Lower lobe of right lung (tissue), 2 donors: ENCODE measurements at regions not wholly inside any gene's neighbourhood (a gene's known extent, or its start where the extent isn't known, plus 50 kb on each side); places are given as distances from the start of the nearest gene placed in this dataset.

Source experiments
- ATAC-seq, 2 donors: fragments of 200-7000 bp; cut with Tn5 transposase; one replicate each; pipeline ENCODE4 v1.9.1; 2020 to 2022; ENCODE audit warnings: mild to moderate bottlenecking in 2 of 2, moderate library complexity in 2 of 2
- DNase-seq: peaks from one replicate; pipeline ENCODE4 v3.0.0-alpha.2; 2020
- H3K27ac ChIP-seq: fragments of 200-600 bp; one replicate; pipeline ENCODE4 v1.8.0; 2022
- H3K27me3 ChIP-seq: fragments of 200-600 bp; one replicate; pipeline ENCODE4 v1.8.0; 2022; ENCODE audit warnings: low read depth
- H3K36me3 ChIP-seq: fragments of 200-600 bp; one replicate; pipeline ENCODE4 v1.8.0; 2022; ENCODE audit warnings: mild to moderate bottlenecking
- H3K4me1 ChIP-seq: fragments of 200-600 bp; one replicate; pipeline ENCODE4 v1.8.0; 2022
- H3K4me3 ChIP-seq: fragments of 200-600 bp; one replicate; pipeline ENCODE4 v1.8.0; 2022; ENCODE audit warnings: mild to moderate bottlenecking
- H3K9me3 ChIP-seq: fragments of 200-600 bp; one replicate; pipeline ENCODE4 v1.8.0; 2022
- CTCF ChIP-seq: fragments of 200-600 bp; IDR thresholded peaks from one replicate; pipeline ENCODE4 v1.8.0; 2022; ENCODE audit warnings: antibody characterized with exemption, mild to moderate bottlenecking
- intact Hi-C: fragments of 100-400 bp; cut with DNase I; formaldehyde crosslinking; loops from one replicate; pipeline ENCODE4 v1.11.0; 2022
- donor health status: DM: no; HTN: yes; CAD: no; lungs with severe emphysema.

DNA sequence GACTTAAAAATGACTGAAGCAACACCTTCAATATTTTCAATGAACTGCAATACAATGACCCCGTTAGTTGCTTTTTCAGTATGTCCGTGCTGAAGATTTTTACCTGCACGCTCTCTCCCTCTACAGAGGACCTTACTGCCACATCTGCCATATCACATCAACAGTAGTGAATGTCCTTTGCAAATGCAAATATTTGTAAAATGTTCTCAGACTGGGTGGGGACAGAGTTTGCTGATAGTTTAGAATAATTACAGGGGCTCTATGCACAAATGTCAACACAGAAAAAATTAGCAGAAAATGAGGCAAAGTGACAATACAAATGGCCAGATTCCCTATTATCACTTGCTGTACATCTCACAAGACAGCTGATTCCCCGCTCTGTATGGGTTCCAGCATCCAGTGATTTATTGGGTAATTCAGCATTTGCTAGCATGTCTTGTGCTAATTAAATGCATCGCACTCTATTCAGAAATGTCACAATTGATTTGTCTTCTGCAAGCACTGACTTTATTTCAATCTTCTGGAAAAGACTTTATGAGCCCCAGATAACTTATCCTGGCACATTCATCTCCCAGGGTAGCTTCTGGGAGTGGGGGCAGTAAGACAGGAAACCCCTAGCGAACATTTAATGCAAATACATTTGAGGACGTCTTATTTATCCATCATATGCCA lies 69.1 kb upstream of the PTER start:
- no peaks in the 10 kb centered on the region for H3K9me3 ChIP-seq
- no peaks in the 10 kb centered on the region for H3K36me3 ChIP-seq
- no peak for DNase-seq
- no peak overlapping the region for H3K27ac ChIP-seq
- H3K4me3 ChIP-seq: no peak overlapping the region
- TF ChIP-seq CTCF: no peak
- no peak for ATAC-seq
- intact Hi-C loops: no loop called here
- no peaks in the 10 kb centered on the region for H3K27me3 ChIP-seq
- H3K4me1 ChIP-seq: no peaks in the 10 kb centered on the region

DNA sequence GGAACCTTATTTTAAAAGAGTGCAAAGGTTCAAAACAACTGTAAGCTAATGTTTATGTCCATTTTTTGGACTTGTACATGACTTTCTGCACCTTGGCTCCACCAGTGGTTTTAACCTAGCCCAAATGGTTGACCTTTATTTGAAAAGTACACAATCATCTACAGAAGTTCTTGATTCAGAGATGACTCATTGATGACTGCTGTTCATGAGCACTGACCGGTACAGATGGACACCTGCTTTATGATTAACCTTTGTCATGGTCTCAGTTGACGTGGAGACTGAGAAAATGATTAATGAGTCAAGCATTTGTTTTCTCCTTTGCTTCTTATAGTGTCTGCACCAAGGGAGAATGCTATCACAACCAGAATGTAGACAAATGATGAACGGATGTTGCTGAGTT lies 55.7 kb upstream of the PTER start:
- TF ChIP-seq CTCF: no peak
- DNase-seq: no peak
- Histone ChIP-seq H3K36me3 (no peaks in the 10 kb centered on the region), H3K9me3 (no peaks in the 10 kb centered on the region), H3K27ac (no peak overlapping the region), H3K27me3 (no peaks in the 10 kb centered on the region), H3K4me1 (no peaks in the 10 kb centered on the region), H3K4me3 (no peak overlapping the region)
- intact Hi-C loops: no loop called here
- ATAC-seq: no peak

DNA sequence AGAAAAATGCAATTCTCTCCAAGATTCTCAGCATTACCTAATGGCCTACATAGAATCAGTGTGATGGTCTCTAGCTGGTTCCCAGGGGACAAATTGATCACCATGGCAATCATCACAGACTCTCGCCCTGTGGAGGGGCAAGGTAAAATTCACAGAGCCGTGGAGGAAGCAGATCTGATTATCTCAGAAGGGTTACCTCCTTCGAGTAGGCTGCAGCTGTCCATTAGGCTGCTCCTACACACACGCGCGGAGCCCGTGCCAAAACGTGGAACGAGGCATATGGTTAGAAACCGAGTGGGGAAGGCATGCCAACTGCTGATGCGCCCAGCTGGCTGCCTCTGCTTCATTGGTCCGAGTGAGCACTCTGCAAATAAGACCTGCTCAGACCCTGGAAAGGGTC lies 52.8 kb upstream of the PTER start:
- no peak for ATAC-seq

DNA sequence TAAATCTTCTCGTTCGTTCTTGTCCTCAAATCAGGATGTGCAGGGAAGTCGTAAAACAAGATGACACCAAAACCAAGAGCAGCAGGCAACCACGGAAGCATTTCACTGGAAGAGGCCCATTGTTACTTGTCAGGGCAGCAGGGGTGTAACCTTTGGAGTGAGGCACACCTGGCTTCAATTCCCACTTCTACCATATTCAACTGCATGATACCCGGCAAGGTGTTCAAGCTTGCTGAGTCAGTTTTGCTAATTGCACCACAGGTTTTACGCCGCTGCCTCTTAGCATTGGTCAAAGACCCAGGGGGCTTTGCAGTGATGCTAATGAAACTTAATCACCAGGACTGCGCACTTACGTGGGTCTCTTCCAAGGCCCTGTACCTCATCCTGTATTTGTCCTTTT lies 50.0 kb upstream of the PTER start:
- Histone ChIP-seq H3K27me3 (no peaks in the 10 kb centered on the region), H3K4me1 (no peaks in the 10 kb centered on the region), H3K4me3 (no peak overlapping the region), H3K36me3 (no peaks in the 10 kb centered on the region), H3K27ac (no peak overlapping the region), H3K9me3 (no peaks in the 10 kb centered on the region)
- DNase-seq: no peak
- intact Hi-C loops: no loop called here
- ATAC-seq: no peak
- TF ChIP-seq CTCF: no peak

More for the DNA sequence above, 52.8 kb upstream of the PTER start:
- Histone ChIP-seq H3K36me3 (no peaks in the 10 kb centered on the region), H3K27me3 (no peaks in the 10 kb centered on the region), H3K4me1 (no peaks in the 10 kb centered on the region), H3K27ac (no peak overlapping the region), H3K9me3 (no peaks in the 10 kb centered on the region), H3K4me3 (no peak overlapping the region)
- DNase-seq: no peak
- TF ChIP-seq CTCF: no peak
- intact Hi-C loops: no loop called here
